ENCODE measurements at regions not wholly inside any gene's neighbourhood (a gene's known extent, or its start where the extent isn't known, plus 50 kb on each side); places are given as distances from the start of the nearest gene placed in this dataset.

GRCh38 chr1:5432436-5432835 is 559.8 kb downstream of the NPHP4 start:
- no peak for DNase-seq (ENCODE audit: low read depth)
- TF ChIP-seq CTCF (IDR thresholded peaks at IDR 0.05; ENCODE audit: control insufficient read depth, extremely low read depth, insufficient read depth): no peak
- no peak overlapping the region for H3K4me3 ChIP-seq (ENCODE audit: low read depth, low read length)

GRCh38 chr1:5430911-5431697 is 561.1 kb downstream of the NPHP4 start:
- no peak overlapping the region for H3K4me3 ChIP-seq (ENCODE audit: low read depth, low read length)
- peak; percentile 1 for DNase-seq (ENCODE audit: low read depth)
- TF ChIP-seq CTCF (IDR thresholded peaks at IDR 0.05; ENCODE audit: control insufficient read depth, extremely low read depth, insufficient read depth): no peak

GRCh38 chr1:5430136-5430535 is 562.1 kb downstream of the NPHP4 start:
- TF ChIP-seq CTCF (IDR thresholded peaks at IDR 0.05; ENCODE audit: control insufficient read depth, extremely low read depth, insufficient read depth): no peak
- no peak for DNase-seq (ENCODE audit: low read depth)
- no peak overlapping the region for H3K4me3 ChIP-seq (ENCODE audit: low read depth, low read length)

- H3K4me3 ChIP-seq (ENCODE audit: low read depth, low read length): no peak overlapping the region
- DNase-seq (ENCODE audit: low read depth): no peak
Measured at GRCh38 chr1:5428351-5428750, 563.9 kb downstream of the NPHP4 start.

DNA sequence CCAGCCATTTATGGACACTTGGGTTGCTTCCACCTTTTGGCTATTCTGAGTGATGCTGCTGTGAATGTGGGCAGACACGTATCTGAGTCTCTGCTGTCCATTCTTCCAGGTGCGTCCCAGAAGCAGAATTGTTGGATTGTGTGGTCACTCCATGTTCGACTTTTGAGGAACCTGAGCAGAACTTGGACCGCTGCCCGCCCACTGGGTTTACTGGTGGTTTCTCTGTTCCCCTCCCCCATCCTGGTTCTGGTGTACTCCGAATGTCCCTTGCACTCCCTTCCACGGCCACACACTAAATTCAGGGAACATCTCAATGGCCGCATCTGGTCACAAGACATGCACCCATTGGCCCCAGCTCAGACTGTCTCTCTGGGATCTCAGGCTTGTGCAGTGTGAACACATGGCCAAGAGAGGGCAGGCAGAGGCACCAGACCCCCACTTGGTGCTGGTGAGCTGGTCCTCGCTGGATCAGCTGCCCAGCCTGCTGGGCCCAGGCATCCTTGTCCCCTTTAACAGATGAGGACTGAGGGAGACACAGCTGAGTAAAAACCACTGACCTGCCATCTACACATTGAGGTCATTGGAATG is 565.1 kb downstream of the NPHP4 start:
- DNase-seq (ENCODE audit: low read depth): no peak
- TF ChIP-seq CTCF (IDR thresholded peaks at IDR 0.05; ENCODE audit: control insufficient read depth, extremely low read depth, insufficient read depth): no peak
- no peak overlapping the region for H3K4me3 ChIP-seq (ENCODE audit: low read depth, low read length)

More at GRCh38 chr1:5428351-5428750, 563.9 kb downstream of the NPHP4 start:
- no peak for TF ChIP-seq CTCF (IDR thresholded peaks at IDR 0.05; ENCODE audit: control insufficient read depth, extremely low read depth, insufficient read depth)

DNA sequence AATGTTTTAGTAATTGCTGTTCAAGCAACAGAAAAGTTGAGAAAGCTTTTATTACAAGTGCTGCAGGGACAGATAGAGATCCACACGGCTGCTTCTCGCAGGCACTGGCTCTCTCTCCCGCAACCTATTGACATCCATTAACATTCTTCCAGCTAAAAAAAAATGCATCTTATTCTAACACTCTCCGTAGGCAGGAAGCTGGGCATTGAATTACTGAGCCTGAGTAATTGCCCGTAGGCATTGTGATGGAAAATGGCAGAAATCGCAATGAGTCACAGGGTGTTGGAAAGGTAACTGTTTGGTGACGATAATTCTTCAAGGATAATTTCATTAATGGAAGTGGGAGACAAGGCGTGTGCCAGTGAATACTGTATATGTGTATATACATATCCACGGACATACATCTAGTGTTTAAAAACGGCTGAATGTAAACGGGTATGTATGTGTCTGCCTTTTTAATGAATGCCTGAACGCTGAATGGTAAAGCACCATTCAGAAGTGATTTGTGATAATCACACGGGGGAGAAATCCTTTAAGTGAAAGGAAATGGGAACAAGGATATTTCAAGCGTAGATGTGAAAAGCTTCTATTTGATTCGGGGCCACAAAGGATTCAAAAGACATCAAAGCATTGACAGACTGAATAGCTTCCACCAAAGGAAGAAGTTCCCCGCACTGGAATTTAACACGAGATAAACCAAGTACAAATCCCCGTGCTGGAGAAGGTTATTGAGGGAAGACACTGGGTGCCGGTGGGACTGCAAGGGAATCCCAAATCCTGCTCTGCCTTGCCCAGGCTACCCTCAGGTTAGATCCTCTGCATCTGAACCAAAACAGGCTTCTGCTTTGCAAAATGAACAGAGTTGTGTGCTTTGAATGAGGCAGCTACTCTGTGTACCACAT is 567.2 kb downstream of the NPHP4 start:
- TF ChIP-seq CTCF (IDR thresholded peaks at IDR 0.05; ENCODE audit: control insufficient read depth, extremely low read depth, insufficient read depth): no peak
- no peak for DNase-seq (ENCODE audit: low read depth)
- H3K4me3 ChIP-seq (ENCODE audit: low read depth, low read length): no peak overlapping the region
